HEK293 (cell line): ENCODE measurements at regions not wholly inside any gene's neighbourhood (a gene's known extent, or its start where the extent isn't known, plus 50 kb on each side); places are given as distances from the start of the nearest gene placed in this dataset.

Source experiments
- CTCF ChIA-PET: fragments of 350-600 bp; formaldehyde crosslinking; extraction: SDS; loops from one replicate; lab custom pipeline; 2021; ENCODE audit warnings: antibody characterized with exemption; lab: Yijun Ruan, JAX
- POLR2A ChIA-PET: fragments of 300-600 bp; formaldehyde crosslinking; extraction: SDS; loops from one replicate; lab custom pipeline; 2020; ENCODE audit warnings: antibody characterized with exemption, inconsistent platforms; lab: Yijun Ruan, JAX
- H3K27ac ChIP-seq: fragments of 200-500 bp; sonication (Bioruptor generic); 2 replicates; pipeline ENCODE4 v1.5.1; 2014; ENCODE audit warnings: low read depth, low read length, control low read depth, inconsistent platforms; ENCODE audit errors: extremely low read depth
- H3K36me3 ChIP-seq, 2 experiments: fragments of 200-500 bp in 1 of 2; sonication (Bioruptor generic) in 1 of 2; 1 replicate in 1 of 2; 2 replicates in 1 of 2; pipeline ENCODE4 v1.5.1; 2014 to 2017; ENCODE audit warnings: inconsistent platforms in 2 of 2, low read length in 2 of 2; ENCODE audit not compliant: control insufficient read depth in 2 of 2, insufficient read depth in 1 of 2
- H3K4me1 ChIP-seq: fragments of 200-500 bp; sonication (Bioruptor generic); 2 replicates; pipeline ENCODE4 v1.5.1; 2014; ENCODE audit warnings: mild to moderate bottlenecking, low read length, inconsistent platforms; ENCODE audit not compliant: control insufficient read depth, insufficient read depth
- H3K4me3 ChIP-seq: 2 replicates; pipeline ENCODE4 v1.5.1; 2011; ENCODE audit warnings: low read depth, mild to moderate bottlenecking, control low read depth, low read length, moderate library complexity
- H3K9me3 ChIP-seq: fragments of 200-500 bp; sonication (Bioruptor generic); 2 replicates; pipeline ENCODE4 v1.5.1; 2014; ENCODE audit warnings: low read depth, low read length, inconsistent platforms; ENCODE audit not compliant: control insufficient read depth, insufficient read depth
- GLIS1 ChIP-seq: fragments of 450-650 bp; formaldehyde crosslinking; IDR thresholded peaks from 2 replicates; pipeline ENCODE4 v1.5.1; 2016; ENCODE audit warnings: missing biosample characterization, missing genetic modification characterization
- TRIM28 ChIP-seq: IDR thresholded peaks from 2 replicates; pipeline ENCODE4 v1.6.1; 2011; ENCODE audit warnings: low read length, control low read depth, borderline replicate concordance
- ZBTB21 ChIP-seq: fragments of 450-650 bp; formaldehyde crosslinking; IDR thresholded peaks from 2 replicates; pipeline ENCODE4 v1.5.1; 2017; ENCODE audit warnings: missing biosample characterization, missing genetic modification characterization
- ZBTB48 ChIP-seq: fragments of 450-650 bp; formaldehyde crosslinking; IDR thresholded peaks from 2 replicates; pipeline ENCODE4 v1.5.1; 2016; ENCODE audit warnings: missing biosample characterization, missing genetic modification characterization
- ZIC2 ChIP-seq: fragments of 450-650 bp; formaldehyde crosslinking; IDR thresholded peaks from 2 replicates; pipeline ENCODE4 v1.5.1; 2016; ENCODE audit warnings: missing biosample characterization, missing genetic modification characterization
- ZNF146 ChIP-seq: fragments of 450-650 bp; formaldehyde crosslinking; IDR thresholded peaks from 2 replicates; pipeline ENCODE4 v1.5.1; 2016; ENCODE audit warnings: missing biosample characterization, missing genetic modification characterization
- ZNF169 ChIP-seq: fragments of 450-650 bp; formaldehyde crosslinking; IDR thresholded peaks from 2 replicates; pipeline ENCODE4 v1.5.1; 2016; ENCODE audit warnings: missing biosample characterization, missing genetic modification characterization
- ZNF223 ChIP-seq: fragments of 450-650 bp; formaldehyde crosslinking; IDR thresholded peaks from 2 replicates; pipeline ENCODE4 v1.5.1; 2016; ENCODE audit warnings: missing biosample characterization, missing genetic modification characterization
- ZNF292 ChIP-seq: fragments of 450-650 bp; formaldehyde crosslinking; IDR thresholded peaks from 2 replicates; pipeline ENCODE4 v1.5.1; 2016; ENCODE audit warnings: low read depth, missing biosample characterization, missing genetic modification characterization, borderline replicate concordance
- ZNF426 ChIP-seq: fragments of 450-650 bp; formaldehyde crosslinking; IDR thresholded peaks from 2 replicates; pipeline ENCODE4 v1.5.1; 2017; ENCODE audit warnings: missing biosample characterization, missing genetic modification characterization, mild to moderate bottlenecking, inconsistent platforms, moderate library complexity
- ZNF48 ChIP-seq: fragments of 450-650 bp; formaldehyde crosslinking; IDR thresholded peaks from 2 replicates; pipeline ENCODE4 v1.5.1; 2016; ENCODE audit warnings: missing biosample characterization, missing genetic modification characterization
- ZNF501 ChIP-seq: fragments of 450-650 bp; formaldehyde crosslinking; IDR thresholded peaks from 2 replicates; pipeline ENCODE4 v1.5.1; 2016; ENCODE audit warnings: missing biosample characterization, missing genetic modification characterization
- ZNF514 ChIP-seq: fragments of 450-650 bp; formaldehyde crosslinking; IDR thresholded peaks from 2 replicates; pipeline ENCODE4 v1.5.1; 2016; ENCODE audit warnings: missing biosample characterization, missing genetic modification characterization
- ZNF529 ChIP-seq: fragments of 450-650 bp; formaldehyde crosslinking; IDR thresholded peaks from 2 replicates; pipeline ENCODE4 v1.5.1; 2017; ENCODE audit warnings: missing genetic modification characterization, missing biosample characterization; ENCODE audit not compliant: insufficient replicate concordance
- ZNF561 ChIP-seq: fragments of 450-650 bp; IDR thresholded peaks from 2 replicates; pipeline ENCODE4 v1.5.1; 2018; ENCODE audit warnings: missing biosample characterization, missing genetic modification characterization, borderline replicate concordance
- ZNF596 ChIP-seq: fragments of 450-650 bp; IDR thresholded peaks from 2 replicates; pipeline ENCODE4 v1.5.0; 2018; ENCODE audit warnings: missing biosample characterization, mild to moderate bottlenecking, missing genetic modification characterization, moderate library complexity
- ZNF629 ChIP-seq: fragments of 450-650 bp; formaldehyde crosslinking; IDR thresholded peaks from 2 replicates; pipeline ENCODE4 v1.5.1; 2017; ENCODE audit warnings: missing biosample characterization, missing genetic modification characterization
- ZNF654 ChIP-seq: fragments of 450-650 bp; formaldehyde crosslinking; IDR thresholded peaks from 2 replicates; pipeline ENCODE4 v1.5.1; 2016; ENCODE audit warnings: low read depth, missing biosample characterization, missing genetic modification characterization
- ZNF677 ChIP-seq: fragments of 450-650 bp; IDR thresholded peaks from 2 replicates; pipeline ENCODE4 v1.5.0; 2018; ENCODE audit warnings: missing biosample characterization, mild to moderate bottlenecking, missing genetic modification characterization, moderate library complexity
- ZNF843 ChIP-seq: fragments of 450-650 bp; formaldehyde crosslinking; IDR thresholded peaks from 2 replicates; pipeline ENCODE4 v1.5.1; 2016; ENCODE audit warnings: missing biosample characterization, missing genetic modification characterization
- TF ChIP-seq, protein P1 (sequence below): fragments of 450-650 bp; formaldehyde crosslinking; IDR thresholded peaks from 2 replicates; pipeline ENCODE4 v1.5.1; 2016; ENCODE audit warnings: missing biosample characterization, missing genetic modification characterization, borderline replicate concordance
- TF ChIP-seq, protein P2 (sequence below): fragments of 450-650 bp; formaldehyde crosslinking; IDR thresholded peaks from 2 replicates; pipeline ENCODE4 v1.5.1; 2017; ENCODE audit warnings: missing biosample characterization, missing genetic modification characterization
- TF ChIP-seq, protein P3 (sequence below): fragments of 450-650 bp; formaldehyde crosslinking; IDR thresholded peaks from 2 replicates; pipeline ENCODE4 v1.5.1; 2016; ENCODE audit warnings: missing biosample characterization, missing genetic modification characterization
- TF ChIP-seq, protein P4 (sequence below): fragments of 450-650 bp; formaldehyde crosslinking; IDR thresholded peaks from 2 replicates; pipeline ENCODE4 v1.5.1; 2016; ENCODE audit warnings: missing biosample characterization, missing genetic modification characterization
- TF ChIP-seq, protein P5 (sequence below): fragments of 450-650 bp; formaldehyde crosslinking; IDR thresholded peaks from 2 replicates; pipeline ENCODE4 v1.5.1; 2016; ENCODE audit warnings: missing biosample characterization, missing genetic modification characterization
- TF ChIP-seq, protein P6 (sequence below): sonication (generic); formaldehyde crosslinking; IDR thresholded peaks from 2 replicates; pipeline ENCODE4 v1.8.1; 2022; ENCODE audit warnings: mild to moderate bottlenecking, moderate library complexity, missing genetic modification reagents
- TF ChIP-seq, protein P7 (sequence below): fragments of 450-650 bp; formaldehyde crosslinking; IDR thresholded peaks from 2 replicates; pipeline ENCODE4 v1.5.1; 2016; ENCODE audit warnings: missing biosample characterization, missing genetic modification characterization

DNA sequence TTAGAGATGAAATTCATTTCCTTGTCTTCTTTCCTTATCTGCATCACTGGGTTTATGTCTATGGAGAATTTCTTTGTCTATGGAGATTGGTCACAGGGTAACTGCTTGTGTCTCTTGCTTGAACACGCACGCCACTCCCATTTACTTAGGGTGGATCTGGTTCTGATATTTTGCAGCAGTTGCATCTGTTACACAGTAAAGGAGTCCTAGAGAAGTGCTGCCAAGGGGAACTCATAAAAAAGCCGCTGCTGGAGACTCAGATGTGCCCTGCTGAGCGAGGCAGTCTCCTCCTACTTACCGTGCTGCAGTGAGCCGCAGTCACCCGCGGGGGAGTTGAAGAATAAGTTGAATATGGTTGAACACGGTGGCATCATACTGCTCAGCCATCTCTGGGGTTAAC lies 105.2 kb upstream of the KLHL25 start (continued):
- TF ChIP-seq ZNF561 (no peak; the same call in 1 of the 2 replicates), ZNF514 (tag by site-specific recombination) (no peak), TRIM28 (0 out of 2 replicates have a peak, but pooled peaks have one; percentile 25), ZNF292 (tag by site-specific recombination) (no peak), ZNF596 (tag by site-specific recombination) (no peak), ZIC2 (tag by site-specific recombination) (peak; percentile 60), ZNF501 (tag by site-specific recombination) (no peak), ZNF169 (tag by site-specific recombination) (no peak), GLIS1 (tag by site-specific recombination) (peak; percentile 24; the same call in 1 of the 2 replicates), ZNF48 (tag by site-specific recombination) (no peak)
- TF ChIP-seq, protein P1, sequence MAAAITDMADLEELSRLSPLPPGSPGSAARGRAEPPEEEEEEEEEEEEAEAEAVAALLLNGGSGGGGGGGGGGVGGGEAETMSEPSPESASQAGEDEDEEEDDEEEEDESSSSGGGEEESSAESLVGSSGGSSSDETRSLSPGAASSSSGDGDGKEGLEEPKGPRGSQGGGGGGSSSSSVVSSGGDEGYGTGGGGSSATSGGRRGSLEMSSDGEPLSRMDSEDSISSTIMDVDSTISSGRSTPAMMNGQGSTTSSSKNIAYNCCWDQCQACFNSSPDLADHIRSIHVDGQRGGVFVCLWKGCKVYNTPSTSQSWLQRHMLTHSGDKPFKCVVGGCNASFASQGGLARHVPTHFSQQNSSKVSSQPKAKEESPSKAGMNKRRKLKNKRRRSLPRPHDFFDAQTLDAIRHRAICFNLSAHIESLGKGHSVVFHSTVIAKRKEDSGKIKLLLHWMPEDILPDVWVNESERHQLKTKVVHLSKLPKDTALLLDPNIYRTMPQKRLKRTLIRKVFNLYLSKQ (tag by site-specific recombination): no peak
- TF ChIP-seq, protein P2, sequence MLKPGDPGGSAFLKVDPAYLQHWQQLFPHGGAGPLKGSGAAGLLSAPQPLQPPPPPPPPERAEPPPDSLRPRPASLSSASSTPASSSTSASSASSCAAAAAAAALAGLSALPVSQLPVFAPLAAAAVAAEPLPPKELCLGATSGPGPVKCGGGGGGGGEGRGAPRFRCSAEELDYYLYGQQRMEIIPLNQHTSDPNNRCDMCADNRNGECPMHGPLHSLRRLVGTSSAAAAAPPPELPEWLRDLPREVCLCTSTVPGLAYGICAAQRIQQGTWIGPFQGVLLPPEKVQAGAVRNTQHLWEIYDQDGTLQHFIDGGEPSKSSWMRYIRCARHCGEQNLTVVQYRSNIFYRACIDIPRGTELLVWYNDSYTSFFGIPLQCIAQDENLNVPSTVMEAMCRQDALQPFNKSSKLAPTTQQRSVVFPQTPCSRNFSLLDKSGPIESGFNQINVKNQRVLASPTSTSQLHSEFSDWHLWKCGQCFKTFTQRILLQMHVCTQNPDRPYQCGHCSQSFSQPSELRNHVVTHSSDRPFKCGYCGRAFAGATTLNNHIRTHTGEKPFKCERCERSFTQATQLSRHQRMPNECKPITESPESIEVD (tag by site-specific recombination): no peak
- TF ChIP-seq, protein P3, sequence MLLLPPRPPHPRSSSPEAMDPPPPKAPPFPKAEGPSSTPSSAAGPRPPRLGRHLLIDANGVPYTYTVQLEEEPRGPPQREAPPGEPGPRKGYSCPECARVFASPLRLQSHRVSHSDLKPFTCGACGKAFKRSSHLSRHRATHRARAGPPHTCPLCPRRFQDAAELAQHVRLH (tag by site-specific recombination): no peak

DNA sequence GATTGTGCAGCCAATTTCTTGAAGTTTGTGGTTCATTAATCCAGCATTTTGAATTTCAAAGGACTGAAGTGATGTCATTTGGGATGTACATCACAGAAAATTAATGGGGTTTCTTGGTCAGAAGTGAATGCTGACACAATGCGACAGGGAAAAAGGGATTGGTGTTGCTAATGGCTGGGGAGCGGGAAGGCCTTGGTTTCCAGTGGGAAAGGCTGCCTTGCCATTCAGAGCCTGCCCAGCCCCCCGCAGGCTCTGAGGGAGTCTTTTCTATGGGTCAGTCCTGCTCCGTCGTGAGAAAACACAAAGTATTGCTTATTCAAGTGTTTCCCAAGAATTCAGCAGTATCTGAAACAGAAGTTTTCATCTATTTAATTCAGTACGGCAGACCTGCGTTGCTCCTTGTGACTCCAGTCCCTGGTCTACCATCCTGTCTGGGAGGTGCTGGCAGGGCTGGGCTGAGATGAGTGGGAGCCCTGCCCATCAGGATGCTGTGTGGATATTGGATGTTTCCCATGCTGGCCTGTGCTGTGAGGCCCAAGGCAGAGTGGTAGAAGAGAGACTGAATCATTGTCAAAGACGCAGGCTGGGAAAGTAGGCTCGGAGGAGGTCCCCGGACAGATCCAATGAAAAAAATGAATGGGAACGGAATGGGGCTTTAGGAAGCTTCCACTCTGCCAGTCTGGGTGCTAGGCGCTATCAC lies 111.2 kb upstream of the KLHL25 start:
- POLR2A ChIA-PET: no interaction called here
- H3K4me3 ChIP-seq: no peak overlapping the region
- CTCF ChIA-PET: no interaction called here
- TF ChIP-seq ZBTB21 (tag by site-specific recombination): no peak
- TF ChIP-seq ZNF843 (tag by site-specific recombination): no peak
- no peak for TF ChIP-seq ZNF223 (tag by site-specific recombination)
- no peak for TF ChIP-seq ZNF529 (tag by site-specific recombination)
- TF ChIP-seq, protein P4, sequence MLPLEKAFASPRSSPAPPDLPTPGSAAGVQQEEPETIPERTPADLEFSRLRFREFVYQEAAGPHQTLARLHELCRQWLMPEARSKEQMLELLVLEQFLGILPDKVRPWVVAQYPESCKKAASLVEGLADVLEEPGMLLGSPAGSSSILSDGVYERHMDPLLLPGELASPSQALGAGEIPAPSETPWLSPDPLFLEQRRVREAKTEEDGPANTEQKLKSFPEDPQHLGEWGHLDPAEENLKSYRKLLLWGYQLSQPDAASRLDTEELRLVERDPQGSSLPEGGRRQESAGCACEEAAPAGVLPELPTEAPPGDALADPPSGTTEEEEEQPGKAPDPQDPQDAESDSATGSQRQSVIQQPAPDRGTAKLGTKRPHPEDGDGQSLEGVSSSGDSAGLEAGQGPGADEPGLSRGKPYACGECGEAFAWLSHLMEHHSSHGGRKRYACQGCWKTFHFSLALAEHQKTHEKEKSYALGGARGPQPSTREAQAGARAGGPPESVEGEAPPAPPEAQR (tag by site-specific recombination): no peak
- TF ChIP-seq ZNF146: no peak
- TF ChIP-seq ZNF654 (tag by site-specific recombination): no peak
- TF ChIP-seq ZBTB48 (tag by site-specific recombination): no peak
- TF ChIP-seq, protein P5, sequence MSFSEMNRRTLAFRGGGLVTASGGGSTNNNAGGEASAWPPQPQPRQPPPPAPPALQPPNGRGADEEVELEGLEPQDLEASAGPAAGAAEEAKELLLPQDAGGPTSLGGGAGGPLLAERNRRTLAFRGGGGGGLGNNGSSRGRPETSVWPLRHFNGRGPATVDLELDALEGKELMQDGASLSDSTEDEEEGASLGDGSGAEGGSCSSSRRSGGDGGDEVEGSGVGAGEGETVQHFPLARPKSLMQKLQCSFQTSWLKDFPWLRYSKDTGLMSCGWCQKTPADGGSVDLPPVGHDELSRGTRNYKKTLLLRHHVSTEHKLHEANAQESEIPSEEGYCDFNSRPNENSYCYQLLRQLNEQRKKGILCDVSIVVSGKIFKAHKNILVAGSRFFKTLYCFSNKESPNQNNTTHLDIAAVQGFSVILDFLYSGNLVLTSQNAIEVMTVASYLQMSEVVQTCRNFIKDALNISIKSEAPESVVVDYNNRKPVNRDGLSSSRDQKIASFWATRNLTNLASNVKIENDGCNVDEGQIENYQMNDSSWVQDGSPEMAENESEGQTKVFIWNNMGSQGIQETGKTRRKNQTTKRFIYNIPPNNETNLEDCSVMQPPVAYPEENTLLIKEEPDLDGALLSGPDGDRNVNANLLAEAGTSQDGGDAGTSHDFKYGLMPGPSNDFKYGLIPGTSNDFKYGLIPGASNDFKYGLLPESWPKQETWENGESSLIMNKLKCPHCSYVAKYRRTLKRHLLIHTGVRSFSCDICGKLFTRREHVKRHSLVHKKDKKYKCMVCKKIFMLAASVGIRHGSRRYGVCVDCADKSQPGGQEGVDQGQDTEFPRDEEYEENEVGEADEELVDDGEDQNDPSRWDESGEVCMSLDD (tag by site-specific recombination): no peak
- TF ChIP-seq ZNF426 (tag by site-specific recombination): no peak
- TF ChIP-seq ZNF629 (tag by site-specific recombination): no peak
- no peak for TF ChIP-seq ZNF677 (tag by site-specific recombination)
- TF ChIP-seq, protein P6, sequence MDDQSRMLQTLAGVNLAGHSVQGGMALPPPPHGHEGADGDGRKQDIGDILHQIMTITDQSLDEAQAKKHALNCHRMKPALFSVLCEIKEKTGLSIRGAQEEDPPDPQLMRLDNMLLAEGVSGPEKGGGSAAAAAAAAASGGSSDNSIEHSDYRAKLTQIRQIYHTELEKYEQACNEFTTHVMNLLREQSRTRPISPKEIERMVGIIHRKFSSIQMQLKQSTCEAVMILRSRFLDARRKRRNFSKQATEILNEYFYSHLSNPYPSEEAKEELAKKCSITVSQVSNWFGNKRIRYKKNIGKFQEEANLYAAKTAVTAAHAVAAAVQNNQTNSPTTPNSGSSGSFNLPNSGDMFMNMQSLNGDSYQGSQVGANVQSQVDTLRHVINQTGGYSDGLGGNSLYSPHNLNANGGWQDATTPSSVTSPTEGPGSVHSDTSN: no peak
- TF ChIP-seq, protein P7, sequence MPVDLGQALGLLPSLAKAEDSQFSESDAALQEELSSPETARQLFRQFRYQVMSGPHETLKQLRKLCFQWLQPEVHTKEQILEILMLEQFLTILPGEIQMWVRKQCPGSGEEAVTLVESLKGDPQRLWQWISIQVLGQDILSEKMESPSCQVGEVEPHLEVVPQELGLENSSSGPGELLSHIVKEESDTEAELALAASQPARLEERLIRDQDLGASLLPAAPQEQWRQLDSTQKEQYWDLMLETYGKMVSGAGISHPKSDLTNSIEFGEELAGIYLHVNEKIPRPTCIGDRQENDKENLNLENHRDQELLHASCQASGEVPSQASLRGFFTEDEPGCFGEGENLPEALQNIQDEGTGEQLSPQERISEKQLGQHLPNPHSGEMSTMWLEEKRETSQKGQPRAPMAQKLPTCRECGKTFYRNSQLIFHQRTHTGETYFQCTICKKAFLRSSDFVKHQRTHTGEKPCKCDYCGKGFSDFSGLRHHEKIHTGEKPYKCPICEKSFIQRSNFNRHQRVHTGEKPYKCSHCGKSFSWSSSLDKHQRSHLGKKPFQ (tag by site-specific recombination): no peak
- TF ChIP-seq ZNF596 (tag by site-specific recombination): no peak

More for the DNA sequence above, 111.2 kb upstream of the KLHL25 start:
- Histone ChIP-seq H3K27ac (no peak overlapping the region), H3K36me3 (no peaks in the 10 kb centered on the region), H3K9me3 (no peaks in the 10 kb centered on the region), H3K4me1 (no peaks in the 10 kb centered on the region)
